GM21825 (cell line): ENCODE measurements at regions not wholly inside any gene's neighbourhood (a gene's known extent, or its start where the extent isn't known, plus 50 kb on each side); places are given as distances from the start of the nearest gene placed in this dataset.

Experiments used
- ATAC-seq: cut with Tn5 transposase; IDR thresholded peaks from one replicate; pipeline ENCODE4 v1.9.1; 2021; ENCODE audit warnings: mild to moderate bottlenecking, moderate library complexity; ENCODE audit not compliant: unreplicated experiment

DNA sequence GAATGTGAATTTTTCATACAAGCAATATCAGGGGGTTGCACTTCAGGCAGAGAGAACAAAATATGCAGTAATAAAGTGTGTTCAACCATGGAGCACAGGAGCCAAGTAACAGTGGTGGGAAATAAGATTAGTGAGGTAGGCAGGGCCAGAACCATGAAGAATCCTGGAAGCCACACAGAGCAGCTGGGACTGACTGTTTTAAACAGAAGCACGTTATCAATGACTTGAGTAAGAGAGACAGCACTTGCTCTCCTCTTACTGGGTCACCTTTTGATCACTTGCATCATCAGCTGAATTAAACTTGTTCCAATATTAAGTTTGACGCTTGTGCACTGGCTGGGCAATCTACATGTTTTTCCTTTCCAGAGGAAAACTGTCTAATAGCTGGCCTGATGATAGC is 238.5 kb downstream of the TBX18 start:
- ATAC-seq, result no peak

- no peak for ATAC-seq
Observed at GRCh38 chr6:84524636-84525035, 239.8 kb downstream of the TBX18 start.

DNA sequence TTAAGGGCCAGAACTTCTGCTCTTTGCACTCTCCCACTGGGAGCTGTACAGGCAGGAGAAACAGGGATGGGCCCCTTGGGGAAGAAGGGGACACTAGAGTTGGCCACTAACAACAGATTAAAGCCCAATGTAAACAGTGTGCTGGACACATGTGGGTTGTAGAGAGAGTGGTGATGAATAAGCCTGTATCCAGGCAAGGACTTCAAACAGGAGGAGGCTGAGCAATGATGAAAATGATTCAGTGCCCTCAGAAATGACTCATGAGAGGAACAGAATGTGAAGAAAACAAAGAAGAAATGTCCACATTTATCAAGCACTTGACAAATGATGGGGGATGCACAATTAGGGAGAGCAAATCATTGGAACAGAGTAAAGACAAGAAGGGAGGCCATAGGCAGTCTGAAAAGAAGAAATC is 242.3 kb downstream of the TBX18 start:
- ATAC-seq, result no peak

GRCh38 chr6:84521511-84521910 is 242.9 kb downstream of the TBX18 start:
- ATAC-seq, result no peak

DNA sequence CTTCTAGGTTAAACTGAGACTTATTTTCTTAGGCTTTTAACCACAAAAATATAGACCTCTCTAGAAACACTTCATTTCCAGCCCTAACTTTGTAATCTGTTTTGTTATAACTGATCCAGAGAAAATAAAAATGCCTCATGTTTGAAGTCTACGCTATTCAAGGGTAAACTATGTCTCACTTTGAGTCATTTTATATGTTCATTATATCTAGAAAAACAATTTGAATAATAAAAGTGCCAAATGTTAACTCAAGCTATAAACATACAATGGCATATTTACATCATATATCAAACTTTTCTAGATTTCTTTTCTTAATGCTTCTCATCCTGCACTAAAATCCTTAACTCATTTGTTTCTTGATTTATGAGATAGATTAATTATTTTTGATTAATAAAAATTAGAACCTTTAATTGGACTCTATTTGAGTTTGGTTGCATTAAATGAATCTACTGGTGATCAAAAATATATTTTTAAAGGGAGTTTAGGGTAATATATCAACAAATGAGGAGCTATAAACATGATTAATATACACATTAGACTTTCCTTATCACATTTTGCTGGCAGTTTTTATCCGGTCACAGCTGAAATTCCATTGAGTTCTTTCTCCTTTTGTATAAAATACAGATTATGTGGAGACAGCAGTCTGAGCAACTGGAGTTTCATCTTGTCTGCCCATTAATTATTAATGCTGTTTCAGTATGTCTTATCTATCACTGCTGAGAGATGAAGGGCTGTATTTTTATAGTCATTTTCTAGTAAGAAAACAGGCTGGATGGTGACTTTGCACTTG is 246.5 kb downstream of the TBX18 start:
- no peak for ATAC-seq

DNA sequence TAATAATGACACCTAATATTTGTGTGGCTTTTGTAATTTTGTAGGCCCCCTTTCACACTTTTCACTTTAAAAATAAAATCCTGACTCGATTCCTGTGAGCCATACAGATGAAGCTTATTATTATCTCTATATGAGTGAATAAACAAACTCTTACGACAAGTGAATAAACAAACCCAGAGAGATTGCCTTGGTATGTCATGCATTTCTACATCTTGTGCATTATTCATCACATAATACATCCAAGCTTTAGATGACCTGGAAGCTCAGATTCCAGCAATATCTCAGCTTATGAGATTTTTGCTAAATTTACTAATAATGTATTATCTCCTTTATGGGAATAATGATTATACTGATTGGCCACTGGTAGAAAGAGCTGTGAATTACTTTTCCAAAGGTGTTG is 248.2 kb downstream of the TBX18 start:
- no peak for ATAC-seq

DNA sequence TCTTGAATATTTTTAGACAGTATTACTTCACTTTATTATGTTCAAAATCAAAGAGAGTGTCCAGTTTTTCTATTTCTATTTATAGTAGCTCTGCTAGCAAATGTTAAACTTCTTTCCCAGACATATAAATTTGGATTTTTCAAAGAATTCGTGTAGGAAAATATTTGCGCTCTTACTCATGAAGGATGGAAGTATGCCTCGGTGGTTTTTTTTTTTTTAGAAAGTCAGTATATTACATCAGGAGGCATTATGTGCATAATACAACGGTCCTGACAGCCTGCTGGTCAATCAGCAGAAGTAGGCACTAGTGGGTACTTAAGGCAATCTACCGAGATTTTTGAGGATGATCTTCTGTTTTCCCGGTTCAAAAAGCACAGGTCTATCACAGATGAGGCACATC is 249.3 kb downstream of the TBX18 start:
- ATAC-seq, result no peak

DNA sequence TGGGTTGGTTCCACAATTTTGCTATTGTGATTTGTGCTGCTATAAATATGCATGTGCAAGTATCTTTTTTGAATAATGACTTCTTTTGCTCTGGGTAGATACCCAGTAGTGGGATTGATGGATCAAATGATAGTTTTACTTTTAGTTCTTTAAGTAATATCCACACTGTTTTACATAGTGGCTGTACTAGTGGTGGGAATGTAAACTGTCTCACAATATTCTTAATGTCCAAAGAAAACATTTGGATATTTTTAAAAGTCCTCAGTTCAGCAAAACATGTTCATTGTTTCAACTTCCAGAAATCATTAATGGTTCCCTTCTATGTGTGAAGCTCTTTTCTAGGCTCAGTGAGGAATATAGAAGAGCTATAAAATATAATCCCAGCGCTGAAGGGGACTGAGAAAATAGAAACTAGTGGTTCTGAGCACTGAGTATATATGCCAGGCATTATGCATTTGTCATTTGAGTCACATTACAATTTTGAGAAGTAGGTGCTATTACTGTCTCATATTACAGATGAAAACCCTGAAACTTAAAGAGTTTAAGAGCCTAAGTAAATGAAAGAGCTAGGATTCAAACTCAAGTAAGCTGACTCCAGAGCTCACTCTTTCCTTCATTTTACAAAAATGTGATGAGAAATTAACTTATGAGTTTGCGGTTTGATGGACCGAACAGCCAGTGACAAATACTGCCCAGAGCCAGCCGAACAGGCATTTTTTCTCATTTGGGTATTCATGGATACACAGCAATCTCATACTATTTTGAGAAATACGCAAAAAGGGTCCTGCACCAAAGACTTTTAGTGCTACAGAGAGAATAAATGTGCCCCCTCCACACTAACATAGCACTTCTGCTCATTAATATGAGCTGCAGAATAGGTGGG is 250.1 kb downstream of the TBX18 start:
- ATAC-seq, result no peak

- no peak for ATAC-seq
Observed at GRCh38 chr6:84512391-84512790, 252.0 kb downstream of the TBX18 start.

DNA sequence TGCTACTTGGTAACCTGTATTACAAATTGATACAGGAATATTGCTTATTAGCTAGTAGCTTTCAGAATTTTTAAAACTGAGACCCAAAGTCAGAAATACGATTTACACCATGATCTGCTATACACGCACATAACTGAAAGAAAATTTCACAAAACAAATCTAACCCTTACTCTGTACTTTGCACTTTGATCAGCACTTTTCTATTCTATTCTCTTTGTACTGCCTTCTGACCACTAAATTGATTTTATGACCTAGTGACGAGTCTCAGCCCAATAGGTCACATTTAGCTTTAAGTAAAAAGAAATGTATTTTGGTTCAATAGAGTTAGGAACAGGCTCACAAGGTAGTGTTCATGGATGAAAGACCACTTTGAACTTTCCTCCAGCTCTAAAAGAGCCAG is 252.5 kb downstream of the TBX18 start:
- ATAC-seq, result no peak

- ATAC-seq, result no peak
Observed at GRCh38 chr6:84508981-84509380, 255.4 kb downstream of the TBX18 start.

DNA sequence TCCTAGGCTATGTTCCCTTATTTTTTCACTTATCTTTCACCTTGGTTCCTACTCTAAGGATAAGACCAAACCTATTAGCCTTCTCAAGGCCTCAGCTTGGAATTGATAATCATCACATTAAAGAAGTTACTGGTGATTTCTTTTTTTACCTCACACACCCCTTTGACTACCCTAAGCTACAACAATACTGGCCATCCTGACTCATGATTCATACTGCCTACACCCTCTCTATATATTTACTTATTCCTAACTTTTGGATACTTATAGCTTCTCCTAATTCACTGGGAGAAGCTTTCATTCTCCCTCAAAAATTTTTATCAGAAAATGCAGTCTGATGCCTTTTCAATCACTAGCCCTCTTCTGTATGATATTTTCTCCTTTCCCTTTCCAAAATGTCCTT is 256.1 kb downstream of the TBX18 start:
- no peak for ATAC-seq

DNA sequence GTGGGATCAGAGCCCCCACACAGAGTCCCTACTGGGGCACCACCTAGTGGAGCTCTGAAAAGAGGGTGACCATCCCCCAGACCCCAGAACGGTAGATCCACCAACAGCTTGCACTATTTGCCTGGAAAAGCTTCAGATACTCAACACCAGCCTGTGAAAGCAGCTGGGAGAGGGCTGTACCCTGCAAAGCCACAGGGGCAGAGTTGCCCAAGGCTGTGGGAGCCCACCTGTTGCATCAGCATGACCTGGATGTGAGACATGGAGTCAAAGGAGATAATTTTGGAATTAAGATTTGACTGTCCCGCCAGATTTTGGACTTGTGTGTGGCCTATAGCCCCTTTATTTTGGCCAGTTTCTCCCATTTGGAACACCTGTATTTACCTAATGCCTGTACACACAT is 260.4 kb downstream of the TBX18 start:
- no peak for ATAC-seq

- ATAC-seq, result no peak
Observed at GRCh38 chr6:84501315-84501714, 263.1 kb downstream of the TBX18 start.

DNA sequence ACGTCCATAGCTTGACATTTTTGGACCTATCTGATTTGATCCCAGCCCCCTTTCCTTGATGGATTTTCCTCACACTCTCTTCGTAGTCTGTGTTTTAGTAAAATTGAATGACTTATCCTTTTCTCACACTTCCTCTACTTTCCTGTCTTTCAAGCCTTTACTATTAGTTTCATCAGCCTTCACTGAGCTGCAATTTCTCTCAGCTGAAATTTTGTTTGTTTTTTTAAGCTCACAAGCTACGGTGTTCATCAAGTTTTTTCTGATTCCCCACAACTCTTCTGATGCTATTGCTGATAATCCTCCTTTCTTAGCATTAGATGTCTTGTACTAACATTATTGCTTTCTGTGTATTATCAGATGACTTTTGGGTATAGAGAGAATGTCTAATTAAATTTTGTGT is 263.7 kb downstream of the TBX18 start:
- no peak for ATAC-seq

DNA sequence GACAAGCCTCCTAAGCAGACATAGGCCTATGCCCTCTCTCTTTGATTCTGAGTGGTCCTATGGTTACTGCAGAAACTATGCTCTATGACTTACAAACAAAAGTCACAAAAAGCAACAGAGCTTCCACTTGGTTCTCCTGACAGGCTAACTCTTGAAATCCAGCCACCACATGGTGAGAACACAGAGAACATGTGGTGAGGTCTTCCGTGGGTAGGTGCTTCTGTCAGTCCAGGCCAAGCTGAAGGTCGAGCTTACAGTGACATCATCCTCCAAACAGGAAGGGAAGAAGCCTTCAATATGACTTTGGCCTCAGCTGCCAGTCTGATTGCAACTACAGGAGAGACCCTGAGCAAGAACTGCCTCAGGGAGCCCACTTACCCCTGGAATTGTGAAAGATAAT is 265.5 kb downstream of the TBX18 start:
- ATAC-seq, result no peak

- no peak for ATAC-seq
Observed at GRCh38 chr6:84492241-84493165, 265.1 kb upstream of the CEP162 start.

DNA sequence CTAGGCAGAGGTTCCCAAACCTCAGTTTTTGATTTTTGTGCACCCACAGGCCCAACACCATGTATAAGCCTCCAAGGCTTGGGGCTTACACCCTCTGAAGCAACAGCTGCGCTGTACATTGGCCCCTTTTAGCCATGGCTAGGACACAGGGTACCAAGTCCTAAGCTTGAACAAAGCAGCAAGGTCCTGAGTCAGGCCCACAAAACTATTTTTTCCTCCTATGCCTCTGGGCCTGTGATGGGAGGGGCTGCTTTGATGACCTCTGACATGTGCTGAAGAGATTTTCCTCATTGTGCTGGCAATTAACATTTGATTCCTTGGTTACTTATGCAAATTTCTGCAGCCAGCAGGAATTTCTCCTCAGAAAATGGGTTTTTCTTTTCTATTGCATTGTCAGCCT is 262.2 kb upstream of the CEP162 start:
- ATAC-seq, result no peak

DNA sequence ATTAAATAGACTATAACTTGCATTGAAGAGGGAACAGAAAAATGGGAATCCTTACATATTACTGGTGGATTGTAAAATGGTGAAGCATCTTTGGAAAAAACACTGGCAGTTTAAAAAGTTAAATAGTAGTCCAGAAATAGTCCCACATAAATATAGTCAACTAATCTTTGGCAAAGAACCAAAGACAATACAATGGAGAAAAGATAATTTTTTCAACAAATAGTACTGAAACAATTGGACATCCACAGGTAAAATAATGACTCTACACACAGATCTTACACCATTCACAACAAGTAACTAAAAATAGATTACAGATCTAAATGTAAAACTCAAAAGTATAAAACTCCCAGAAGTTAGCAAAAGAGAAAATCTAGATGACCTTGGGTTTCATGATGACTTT is 259.1 kb upstream of the CEP162 start:
- no peak for ATAC-seq

DNA sequence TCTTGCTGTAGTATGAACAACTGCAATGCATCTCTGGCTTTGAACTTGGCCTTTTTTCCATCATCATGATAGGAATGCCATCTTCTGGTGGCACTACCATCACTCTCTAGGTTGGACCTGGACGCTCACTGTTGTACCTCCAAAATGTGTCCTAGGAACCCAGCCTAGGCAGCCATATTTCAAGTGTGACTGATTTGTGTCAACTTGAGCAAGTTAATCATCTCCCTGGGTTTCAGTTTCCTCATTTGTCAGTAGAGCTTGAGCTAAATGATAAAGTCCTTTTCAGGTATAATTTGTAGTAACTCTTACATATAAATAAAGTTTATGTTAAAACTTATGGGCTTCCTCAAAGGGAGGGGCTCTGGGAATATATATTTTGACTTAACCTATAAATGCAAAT is 241.7 kb upstream of the CEP162 start:
- no peak for ATAC-seq

DNA sequence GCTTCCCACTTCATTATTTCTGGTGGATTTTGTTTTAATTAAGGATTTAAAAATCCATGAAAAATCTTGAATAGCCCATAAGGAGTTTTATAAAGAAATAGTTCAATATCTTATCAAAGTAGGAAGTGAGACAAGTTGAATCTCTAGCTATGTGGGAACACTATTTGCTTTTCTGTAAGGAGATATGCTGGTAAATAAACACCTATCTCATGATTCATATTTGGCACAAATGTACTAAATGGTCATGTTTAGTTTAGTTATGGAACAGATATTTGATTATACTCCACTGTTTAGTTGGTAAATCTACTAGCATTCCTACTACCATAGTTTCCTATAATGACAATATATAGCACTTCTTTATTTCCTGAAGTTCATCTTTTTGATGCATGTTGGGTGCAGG is 239.9 kb upstream of the CEP162 start:
- ATAC-seq, result no peak
